HepG2 (cell line): ENCODE measurements at regions not wholly inside any gene's neighbourhood (a gene's known extent, or its start where the extent isn't known, plus 50 kb on each side); places are given as distances from the start of the nearest gene placed in this dataset.

Experiments
- ATAC-seq: fragments of 200-7000 bp; cut with Tn5 transposase; 3 replicates; pipeline ENCODE4 v1.9.1; 2020; ENCODE audit warnings: mild to moderate bottlenecking, moderate library complexity
- BruUV-seq: library from RNA; stranded (reverse); fragments of 400-500 nt; replicated peaks from 2 replicates; lab custom pipeline; 2021; lab: Mats Ljungman, UMichigan
- CTCF ChIA-PET: fragments of 300-600 bp; formaldehyde crosslinking; extraction: SDS; loops from one replicate; lab custom pipeline; 2021; ENCODE audit warnings: low total read pairs, inconsistent platforms, low intra/inter-chr PET ratio; lab: Yijun Ruan, JAX
- POLR2A ChIA-PET: fragments of 350-600 bp; sonication (Branson Sonifier 250); formaldehyde crosslinking; loops from one replicate; lab custom pipeline; 2020; ENCODE audit warnings: antibody characterized with exemption, inconsistent platforms; lab: Yijun Ruan, JAX
- DNase-seq: peaks from one replicate; pipeline ENCODE4 v3.0.0-alpha.2; 2015; ENCODE audit warnings: low spot score
- FAIRE-seq: peaks from 3 replicates; lab custom pipeline; 2011; peaks lifted over from hg19 to GRCh38; lab: Jason Lieb, UNC
- H2AFZ ChIP-seq: one replicate; pipeline ENCODE4 v1.6.1; 2011; ENCODE audit warnings: low read length, inconsistent platforms
- H3K27ac ChIP-seq: fragments of 300-600 bp; 3 replicates; pipeline ENCODE4 v1.8.0; 2011; ENCODE audit warnings: mixed run types, mild to moderate bottlenecking, mixed read lengths, low read length, inconsistent platforms; ENCODE audit not compliant: insufficient read depth; ENCODE audit errors: extremely low read length
- H3K27me3 ChIP-seq, 2 experiments: fragments of 200-600 bp in 1 of 2; 2 replicates in 1 of 2; 3 replicates in 1 of 2; pipeline versions ENCODE4 v1.6.0 to v1.8.0; 2011; ENCODE audit warnings: low read length in 2 of 2, mild to moderate bottlenecking in 2 of 2, moderate library complexity in 2 of 2, inconsistent platforms in 1 of 2; ENCODE audit not compliant: insufficient read depth in 2 of 2, control insufficient read depth in 1 of 2
- H3K36me3 ChIP-seq, 2 experiments: fragments of 200-600 bp in 1 of 2; replicated peaks in 1 of 2; 2 replicates in 1 of 2; 3 replicates in 1 of 2; pipeline versions ENCODE4 v1.5.1 to v1.8.0; 2011; ENCODE audit warnings: low read length in 2 of 2, inconsistent platforms in 1 of 2; ENCODE audit not compliant: insufficient read depth in 2 of 2, control insufficient read depth in 1 of 2
- H3K4me1 ChIP-seq: 2 replicates; pipeline ENCODE4 v1.5.1; 2012; ENCODE audit warnings: low read length, inconsistent platforms; ENCODE audit not compliant: insufficient read depth
- H3K4me2 ChIP-seq: 2 replicates; pipeline ENCODE4 v1.6.0; 2011; ENCODE audit warnings: low read depth, low read length, inconsistent platforms
- H3K4me3 ChIP-seq, 3 experiments: fragments of 200-600 bp in 1 of 3; sonication (generic), shearing (Covaris generic) in 1 of 3; replicated peaks in 1 of 3; 2 replicates each; pipeline ENCODE4 v1.5.1; 2011 to 2016; ENCODE audit warnings: low read length in 3 of 3, inconsistent platforms in 2 of 3, low read depth in 2 of 3, mild to moderate bottlenecking in 2 of 3, control low read depth in 1 of 3, mixed read lengths in 1 of 3; ENCODE audit not compliant: insufficient read depth in 1 of 3
- H3K79me2 ChIP-seq: one replicate; pipeline ENCODE4 v1.6.1; 2011; ENCODE audit warnings: low read length, inconsistent platforms; ENCODE audit not compliant: insufficient read depth
- H3K9ac ChIP-seq: 2 replicates; pipeline ENCODE4 v1.6.0; 2011; ENCODE audit warnings: mild to moderate bottlenecking, low read depth, low read length, inconsistent platforms; ENCODE audit not compliant: insufficient read depth
- H3K9me3 ChIP-seq: 2 replicates; pipeline ENCODE4 v1.5.1; 2012; ENCODE audit warnings: mild to moderate bottlenecking, low read length
- H4K20me1 ChIP-seq: 2 replicates; pipeline ENCODE4 v1.6.0; 2011; ENCODE audit warnings: inconsistent platforms, mild to moderate bottlenecking, low read length, moderate library complexity; ENCODE audit not compliant: insufficient read depth
- ARID4A ChIP-seq: sonication (generic); formaldehyde crosslinking; IDR thresholded peaks from 2 replicates; pipeline ENCODE4 v1.5.0; 2020; ENCODE audit warnings: mild to moderate bottlenecking, missing genetic modification reagents, borderline replicate concordance
- ATF4 ChIP-seq, 2 experiments: fragments of 450-650 bp in 1 of 2; sonication (generic) in 1 of 2; formaldehyde crosslinking; IDR thresholded peaks; 2 replicates each; pipeline versions ENCODE4 v1.5.0 to v1.8.0; 2020 to 2022; ENCODE audit warnings: mild to moderate bottlenecking in 1 of 2, missing genetic modification reagents in 1 of 2
- BRD4 ChIP-seq: sonication (generic); formaldehyde crosslinking; IDR thresholded peaks from 2 replicates; pipeline ENCODE4 v1.4.0; 2020; ENCODE audit warnings: missing genetic modification reagents
- PLSCR1 ChIP-seq: sonication (generic); formaldehyde crosslinking; IDR thresholded peaks from 2 replicates; pipeline ENCODE4 v1.5.0; 2020; ENCODE audit warnings: missing genetic modification reagents, mild to moderate bottlenecking, borderline replicate concordance
- PPARG ChIP-seq: conservative IDR thresholded peaks from 2 replicates; pipeline ENCODE4 v1.6.1; 2016; ENCODE audit warnings: missing biosample characterization, missing genetic modification reagents
- RBM22 ChIP-seq: fragments of 200-400 bp; formaldehyde crosslinking; optimal IDR thresholded peaks from 2 replicates; pipeline ENCODE3; 2017; ENCODE audit warnings: mild to moderate bottlenecking, low read length, moderate library complexity
- SMAD3 ChIP-seq: sonication (generic); formaldehyde crosslinking; IDR thresholded peaks from 2 replicates; pipeline ENCODE4 v1.4.0; 2020; ENCODE audit warnings: missing genetic modification reagents
- SP2 ChIP-seq: sonication (generic); formaldehyde crosslinking; IDR thresholded peaks from 2 replicates; pipeline ENCODE4 v1.5.1; 2020; ENCODE audit warnings: mild to moderate bottlenecking, missing genetic modification reagents
- THYN1 ChIP-seq: sonication (generic); formaldehyde crosslinking; IDR thresholded peaks from 2 replicates; pipeline ENCODE4 v1.8.1; 2023; ENCODE audit warnings: low read depth, mild to moderate bottlenecking, moderate library complexity, missing genetic modification reagents, borderline replicate concordance
- U2AF2 ChIP-seq: fragments of 200-400 bp; formaldehyde crosslinking; IDR thresholded peaks from 2 replicates; pipeline ENCODE4 v1.6.1; 2017; ENCODE audit warnings: low read depth, mild to moderate bottlenecking, low read length
- ZNF180 ChIP-seq: sonication (generic); formaldehyde crosslinking; IDR thresholded peaks from 2 replicates; pipeline ENCODE4 v1.4.0; 2020; ENCODE audit warnings: low read depth, missing genetic modification reagents, borderline replicate concordance
- ZNF577 ChIP-seq: sonication (generic); formaldehyde crosslinking; IDR thresholded peaks from 2 replicates; pipeline ENCODE4 v1.4.0; 2020; ENCODE audit warnings: mild to moderate bottlenecking, low read depth, missing genetic modification reagents, borderline replicate concordance
- ZNF761 ChIP-seq: sonication (generic); formaldehyde crosslinking; conservative IDR thresholded peaks from 2 replicates; pipeline ENCODE4 v1.4.0; 2020; ENCODE audit warnings: mild to moderate bottlenecking, missing genetic modification reagents
- ZNF772 ChIP-seq: sonication (generic); formaldehyde crosslinking; IDR thresholded peaks from 2 replicates; pipeline ENCODE4 v1.5.0; 2020; ENCODE audit warnings: mild to moderate bottlenecking, missing genetic modification reagents
- WGBS: methylation state at CpG from one replicate; pipeline ENCODE4 v1.1.6; 2017; ENCODE audit warnings: low lambda C conversion rate; 5-methylcytosine and 5-hydroxymethylcytosine counted together
- in situ Hi-C: cut with HindIII; loops from 2 replicates; pipeline ENCODE4 v1.10.0; 2017; ENCODE audit warnings: low pct_unique_long_range_greater_than_20kb; ENCODE audit not compliant: extremely low pct_ligation_motif_present
- intact Hi-C: fragments of 100-400 bp; cut with micrococcal nuclease; formaldehyde crosslinking; loops from one replicate; pipeline ENCODE4 v1.10.0; 2022; ENCODE audit not compliant: unreplicated experiment
- TF ChIP-seq, protein P1 (sequence below): sonication (generic); formaldehyde crosslinking; IDR thresholded peaks from 2 replicates; pipeline ENCODE4 v1.4.0; 2020; ENCODE audit warnings: missing genetic modification reagents
- TF ChIP-seq, protein P2 (sequence below): sonication (generic); formaldehyde crosslinking; IDR thresholded peaks from 2 replicates; pipeline ENCODE4 v1.9.0; 2022; ENCODE audit warnings: missing genetic modification reagents, mild to moderate bottlenecking, borderline replicate concordance

DNA sequence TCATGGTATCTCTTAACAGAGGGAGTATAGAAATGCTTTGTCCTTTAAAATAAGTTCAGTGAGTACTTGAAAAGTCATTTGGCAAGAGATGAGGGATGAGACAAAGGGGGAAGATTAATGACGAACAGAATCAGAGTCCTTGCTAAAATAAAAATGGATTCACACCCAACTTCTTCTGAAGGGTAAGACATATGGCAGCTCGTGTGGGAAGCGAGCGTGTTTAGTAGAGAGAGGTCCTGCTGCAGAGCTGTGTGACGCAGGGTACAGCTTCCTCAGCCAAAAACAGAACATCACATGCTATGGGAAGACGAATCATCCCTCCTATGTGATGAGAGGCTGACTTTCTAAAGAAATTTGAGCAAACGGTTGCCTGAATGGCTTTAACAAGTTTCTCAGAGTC lies 158.5 kb upstream of the LMO4 start:
- no peak overlapping the region for H3K9ac ChIP-seq
- intact Hi-C loops (no loop called here), in situ Hi-C loops (no loop called here)
- H3K4me2 ChIP-seq: no peak overlapping the region
- no peaks in the 10 kb centered on the region for H3K79me2 ChIP-seq
- no peak for DNase-seq
- no peaks in the 10 kb centered on the region for H3K9me3 ChIP-seq
- no peak for ATAC-seq
- H4K20me1 ChIP-seq: no peaks in the 10 kb centered on the region
- TF ChIP-seq PPARG (no peak), PLSCR1 (CRISPR knock-in tag) (no peak), RBM22 (no peak), ZNF772 (CRISPR knock-in tag) (no peak), U2AF2 (no peak), SP2 (no peak), ZNF577 (CRISPR knock-in tag) (no peak), ZNF180 (CRISPR knock-in tag) (no peak), BRD4 (CRISPR knock-in tag) (no peak), SMAD3 (no peak), ZNF761 (no peak), ATF4 (CRISPR knock-in tag; IDR thresholded peaks at IDR 0.05) (no peak), ARID4A (CRISPR knock-in tag) (no peak), THYN1 (CRISPR knock-in tag) (no peak)
- TF ChIP-seq, protein P1, sequence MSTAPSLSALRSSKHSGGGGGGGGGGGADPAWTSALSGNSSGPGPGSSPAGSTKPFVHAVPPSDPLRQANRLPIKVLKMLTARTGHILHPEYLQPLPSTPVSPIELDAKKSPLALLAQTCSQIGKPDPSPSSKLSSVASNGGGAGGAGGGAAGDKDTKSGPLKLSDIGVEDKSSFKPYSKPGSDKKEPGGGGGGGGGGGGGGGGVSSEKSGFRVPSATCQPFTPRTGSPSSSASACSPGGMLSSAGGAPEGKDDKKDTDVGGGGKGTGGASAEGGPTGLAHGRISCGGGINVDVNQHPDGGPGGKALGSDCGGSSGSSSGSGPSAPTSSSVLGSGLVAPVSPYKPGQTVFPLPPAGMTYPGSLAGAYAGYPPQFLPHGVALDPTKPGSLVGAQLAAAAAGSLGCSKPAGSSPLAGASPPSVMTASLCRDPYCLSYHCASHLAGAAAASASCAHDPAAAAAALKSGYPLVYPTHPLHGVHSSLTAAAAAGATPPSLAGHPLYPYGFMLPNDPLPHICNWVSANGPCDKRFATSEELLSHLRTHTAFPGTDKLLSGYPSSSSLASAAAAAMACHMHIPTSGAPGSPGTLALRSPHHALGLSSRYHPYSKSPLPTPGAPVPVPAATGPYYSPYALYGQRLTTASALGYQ (CRISPR knock-in tag): no peak
- TF ChIP-seq, protein P2, sequence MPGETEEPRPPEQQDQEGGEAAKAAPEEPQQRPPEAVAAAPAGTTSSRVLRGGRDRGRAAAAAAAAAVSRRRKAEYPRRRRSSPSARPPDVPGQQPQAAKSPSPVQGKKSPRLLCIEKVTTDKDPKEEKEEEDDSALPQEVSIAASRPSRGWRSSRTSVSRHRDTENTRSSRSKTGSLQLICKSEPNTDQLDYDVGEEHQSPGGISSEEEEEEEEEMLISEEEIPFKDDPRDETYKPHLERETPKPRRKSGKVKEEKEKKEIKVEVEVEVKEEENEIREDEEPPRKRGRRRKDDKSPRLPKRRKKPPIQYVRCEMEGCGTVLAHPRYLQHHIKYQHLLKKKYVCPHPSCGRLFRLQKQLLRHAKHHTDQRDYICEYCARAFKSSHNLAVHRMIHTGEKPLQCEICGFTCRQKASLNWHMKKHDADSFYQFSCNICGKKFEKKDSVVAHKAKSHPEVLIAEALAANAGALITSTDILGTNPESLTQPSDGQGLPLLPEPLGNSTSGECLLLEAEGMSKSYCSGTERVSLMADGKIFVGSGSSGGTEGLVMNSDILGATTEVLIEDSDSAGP: no peak
- WGBS: 5% methylated on average over 6 of the region's 7 CpGs
- H3K27me3 ChIP-seq: peaks cover 3 to 26% of the 10 kb centered on the region in 2 experiments; a peak in 3 of 5 replicates
- POLR2A ChIA-PET: no interaction called here
- BruUV-seq: no TSS peak
- H3K27ac ChIP-seq: no peak overlapping the region
- H3K4me3 ChIP-seq: no peak overlapping the region
- no peak overlapping the region for H2AFZ ChIP-seq
- CTCF ChIA-PET: no interaction called here
- H3K4me1 ChIP-seq: peaks cover 6% of the 10 kb centered on the region; the same call in 1 of the 2 replicates
- no peak for FAIRE-seq
- H3K36me3 ChIP-seq: no peaks in the 10 kb centered on the region
